ENCODE measurements at regions not wholly inside any gene's neighbourhood (a gene's known extent, or its start where the extent isn't known, plus 50 kb on each side); places are given as distances from the start of the nearest gene placed in this dataset.

GRCh38 chr6:76342611-76343160 is 270.2 kb upstream of the IMPG1 start:
- no peak for DNase-seq

GRCh38 chr6:76330031-76330430 is 257.6 kb upstream of the IMPG1 start:
- DNase-seq = no peak

GRCh38 chr6:76326871-76327270 is 254.4 kb upstream of the IMPG1 start:
- no peak for DNase-seq
